ENCODE measurements at regions not wholly inside any gene's neighbourhood (a gene's known extent, or its start where the extent isn't known, plus 50 kb on each side); places are given as distances from the start of the nearest gene placed in this dataset.

DNA sequence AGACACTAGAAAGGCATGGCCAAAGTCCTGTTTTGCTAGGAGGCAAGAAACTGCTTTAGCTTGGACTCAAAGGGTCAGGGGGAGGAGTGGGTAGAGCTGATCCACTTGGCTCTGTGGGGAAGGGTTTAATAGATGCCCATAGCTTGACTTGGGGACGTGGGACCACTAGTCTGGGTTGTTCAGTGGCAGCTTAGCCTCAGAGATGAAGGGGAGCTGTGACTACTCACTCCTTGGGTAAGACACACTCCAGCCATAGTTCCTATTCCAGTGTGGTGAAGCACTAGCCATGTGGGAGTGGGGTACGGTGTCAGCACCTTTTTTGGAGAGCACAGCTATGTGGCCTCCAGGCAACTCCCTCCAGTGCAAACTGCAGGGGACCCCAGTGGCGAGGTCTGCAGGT lies 257.3 kb downstream of the TMEM121 start:
- Histone ChIP-seq H3K9me3 (ENCODE audit: control insufficient read depth, insufficient read depth, low read length) (no peaks in the 10 kb centered on the region), H3K27ac (ENCODE audit: low read depth, low read length) (no peak overlapping the region), H3K4me3 (ENCODE audit: low read length) (no peak overlapping the region), H3K36me3 (ENCODE audit: control insufficient read depth, low read length) (no peaks in the 10 kb centered on the region), H3K9me2 (replicated peaks; ENCODE audit: control insufficient read depth, low read length) (no peaks in the 10 kb centered on the region), H3K27me3 (ENCODE audit: control insufficient read depth, low read length) (no peaks in the 10 kb centered on the region), H3K4me1 (ENCODE audit: control insufficient read depth, low read length) (no peaks in the 10 kb centered on the region), H3F3A (ENCODE audit: control insufficient read depth, insufficient read depth) (no peaks in the 10 kb centered on the region), H4K20me1 (ENCODE audit: control insufficient read depth, insufficient read depth, low read depth, low read length) (no peaks in the 10 kb centered on the region), H3K4me2 (ENCODE audit: low read length) (no peak overlapping the region), H3K79me2 (ENCODE audit: control insufficient read depth, low read length) (no peaks in the 10 kb centered on the region)
- TF ChIP-seq, protein P1, sequence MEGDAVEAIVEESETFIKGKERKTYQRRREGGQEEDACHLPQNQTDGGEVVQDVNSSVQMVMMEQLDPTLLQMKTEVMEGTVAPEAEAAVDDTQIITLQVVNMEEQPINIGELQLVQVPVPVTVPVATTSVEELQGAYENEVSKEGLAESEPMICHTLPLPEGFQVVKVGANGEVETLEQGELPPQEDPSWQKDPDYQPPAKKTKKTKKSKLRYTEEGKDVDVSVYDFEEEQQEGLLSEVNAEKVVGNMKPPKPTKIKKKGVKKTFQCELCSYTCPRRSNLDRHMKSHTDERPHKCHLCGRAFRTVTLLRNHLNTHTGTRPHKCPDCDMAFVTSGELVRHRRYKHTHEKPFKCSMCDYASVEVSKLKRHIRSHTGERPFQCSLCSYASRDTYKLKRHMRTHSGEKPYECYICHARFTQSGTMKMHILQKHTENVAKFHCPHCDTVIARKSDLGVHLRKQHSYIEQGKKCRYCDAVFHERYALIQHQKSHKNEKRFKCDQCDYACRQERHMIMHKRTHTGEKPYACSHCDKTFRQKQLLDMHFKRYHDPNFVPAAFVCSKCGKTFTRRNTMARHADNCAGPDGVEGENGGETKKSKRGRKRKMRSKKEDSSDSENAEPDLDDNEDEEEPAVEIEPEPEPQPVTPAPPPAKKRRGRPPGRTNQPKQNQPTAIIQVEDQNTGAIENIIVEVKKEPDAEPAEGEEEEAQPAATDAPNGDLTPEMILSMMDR (IDR thresholded peaks at IDR 0.05; ENCODE audit: low read depth, low read length, poor library complexity, severe bottlenecking): no peak

DNA sequence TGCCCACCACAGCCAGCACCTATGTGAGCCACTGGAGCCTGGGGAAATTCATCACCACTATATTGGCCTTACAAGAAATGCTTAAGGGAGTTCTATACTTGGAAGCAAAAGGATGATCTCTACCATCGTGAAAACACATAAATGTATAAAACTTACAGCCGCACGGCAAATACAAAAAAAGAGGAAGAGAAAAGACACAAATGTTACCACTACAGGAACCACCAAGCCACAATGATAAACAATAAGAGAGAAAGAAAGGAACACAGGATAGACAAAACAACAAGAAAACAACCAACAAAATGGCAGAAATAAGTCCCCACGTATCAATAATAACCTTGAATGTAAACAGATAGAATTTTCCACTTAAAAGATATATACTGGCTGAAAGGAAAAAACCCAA lies 267.5 kb downstream of the TMEM121 start:
- Histone ChIP-seq H3K9me3 (ENCODE audit: control insufficient read depth, insufficient read depth, low read length) (no peaks in the 10 kb centered on the region), H3K9me2 (replicated peaks; ENCODE audit: control insufficient read depth, low read length) (no peaks in the 10 kb centered on the region), H3K4me1 (ENCODE audit: control insufficient read depth, low read length) (no peaks in the 10 kb centered on the region), H3F3A (ENCODE audit: control insufficient read depth, insufficient read depth) (no peaks in the 10 kb centered on the region), H3K27me3 (ENCODE audit: control insufficient read depth, low read length) (no peaks in the 10 kb centered on the region), H4K20me1 (ENCODE audit: control insufficient read depth, insufficient read depth, low read depth, low read length) (no peaks in the 10 kb centered on the region), H3K4me2 (ENCODE audit: low read length) (no peak overlapping the region), H3K79me2 (ENCODE audit: control insufficient read depth, low read length) (no peaks in the 10 kb centered on the region), H3K27ac (ENCODE audit: low read depth, low read length) (no peak overlapping the region), H3K36me3 (ENCODE audit: control insufficient read depth, low read length) (no peaks in the 10 kb centered on the region), H3K4me3 (ENCODE audit: low read length) (no peak overlapping the region)
- TF ChIP-seq, protein P1 (IDR thresholded peaks at IDR 0.05; ENCODE audit: low read depth, low read length, poor library complexity, severe bottlenecking): no peak
- no peak for TF ChIP-seq EZH2phosphoT487 (IDR thresholded peaks at IDR 0.05; ENCODE audit: borderline replicate concordance, low read length)

DNA sequence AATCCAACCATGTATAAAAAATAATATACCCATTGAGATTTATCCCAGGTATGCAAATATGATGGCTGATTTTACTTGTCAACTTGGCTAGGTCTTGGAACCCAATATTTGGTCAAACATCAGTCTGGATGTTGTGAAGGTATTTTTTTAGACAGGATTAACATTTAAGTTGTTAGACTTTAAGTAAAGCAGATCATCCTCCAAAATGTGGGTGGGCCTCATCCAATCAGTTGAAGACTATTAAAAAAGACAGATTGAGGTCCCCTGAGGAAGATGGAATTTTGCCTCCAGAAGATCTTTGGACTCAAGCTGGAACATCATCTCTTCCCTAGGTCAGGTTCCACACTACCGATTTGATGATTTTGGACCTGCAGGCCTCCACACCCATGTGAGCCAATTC lies 271.2 kb downstream of the TMEM121 start:
- H3K9me3 ChIP-seq (ENCODE audit: control insufficient read depth, insufficient read depth, low read length): no peaks in the 10 kb centered on the region

More for the DNA sequence above, 271.2 kb downstream of the TMEM121 start:
- no peak for TF ChIP-seq EZH2phosphoT487 (IDR thresholded peaks at IDR 0.05; ENCODE audit: borderline replicate concordance, low read length)
- TF ChIP-seq, protein P1 (IDR thresholded peaks at IDR 0.05; ENCODE audit: low read depth, low read length, poor library complexity, severe bottlenecking): no peak
- H3K27me3 ChIP-seq (ENCODE audit: control insufficient read depth, low read length): no peaks in the 10 kb centered on the region
- no peaks in the 10 kb centered on the region for H3K4me1 ChIP-seq (ENCODE audit: control insufficient read depth, low read length)
- no peaks in the 10 kb centered on the region for H4K20me1 ChIP-seq (ENCODE audit: control insufficient read depth, insufficient read depth, low read depth, low read length)
- H3K4me2 ChIP-seq (ENCODE audit: low read length): no peak overlapping the region
- no peaks in the 10 kb centered on the region for H3K36me3 ChIP-seq (ENCODE audit: control insufficient read depth, low read length)
- no peak overlapping the region for H3K27ac ChIP-seq (ENCODE audit: low read depth, low read length)
- H3F3A ChIP-seq (ENCODE audit: control insufficient read depth, insufficient read depth): no peaks in the 10 kb centered on the region
- no peaks in the 10 kb centered on the region for H3K9me2 ChIP-seq (replicated peaks; ENCODE audit: control insufficient read depth, low read length)
- H3K4me3 ChIP-seq (ENCODE audit: low read length): no peak overlapping the region
- H3K79me2 ChIP-seq (ENCODE audit: control insufficient read depth, low read length): no peaks in the 10 kb centered on the region

All from DOHH2 (cell line).